SU-DHL-6 (cell line): ENCODE measurements at regions not wholly inside any gene's neighbourhood (a gene's known extent, or its start where the extent isn't known, plus 50 kb on each side); places are given as distances from the start of the nearest gene placed in this dataset.

Experiments used
- H2AFZ ChIP-seq: fragments of 200-600 bp; sonication (generic); 2 replicates; pipeline ENCODE4 v1.6.1; 2014; ENCODE audit warnings: low read depth, mild to moderate bottlenecking, moderate library complexity, mixed read lengths, antibody characterized with exemption, low read length; ENCODE audit not compliant: severe bottlenecking
- H3F3A ChIP-seq: fragments of 200-600 bp; shearing (Covaris generic); 2 replicates; pipeline ENCODE4 v1.6.0; 2016; ENCODE audit warnings: antibody characterized with exemption, mild to moderate bottlenecking; ENCODE audit not compliant: insufficient read depth
- H3K27ac ChIP-seq: fragments of 200-600 bp; sonication (generic); 2 replicates; pipeline ENCODE4 v1.5.1; 2016; ENCODE audit warnings: low read depth, mild to moderate bottlenecking, low read length, moderate library complexity, mixed read lengths
- H3K27me3 ChIP-seq: fragments of 200-600 bp; sonication (generic), shearing (Covaris generic); 2 replicates; pipeline ENCODE4 v1.6.0; 2014; ENCODE audit warnings: mild to moderate bottlenecking, low read length
- H3K36me3 ChIP-seq: fragments of 200-600 bp; sonication (generic); 2 replicates; pipeline ENCODE4 v1.6.1; 2014; ENCODE audit warnings: mild to moderate bottlenecking, low read length, mixed read lengths
- H3K4me2 ChIP-seq: fragments of 300-600, 200-600 bp; shearing (Covaris generic), sonication (generic); 2 replicates; pipeline ENCODE4 v1.6.0; 2014; ENCODE audit warnings: low read length, low read depth, mild to moderate bottlenecking; ENCODE audit not compliant: poor library complexity, severe bottlenecking
- H3K4me3 ChIP-seq: fragments of 200-600 bp; sonication (generic); 2 replicates; pipeline ENCODE4 v1.5.1; 2014; ENCODE audit warnings: antibody characterized with exemption, low read length, mild to moderate bottlenecking, mixed read lengths; ENCODE audit not compliant: insufficient read depth, poor library complexity, severe bottlenecking
- H3K79me2 ChIP-seq: fragments of 200-600 bp; sonication (generic); 2 replicates; pipeline ENCODE4 v1.6.1; 2014; ENCODE audit warnings: mild to moderate bottlenecking, low read length, moderate library complexity; ENCODE audit not compliant: insufficient read depth
- H3K9ac ChIP-seq: fragments of 200-600 bp; sonication (generic); 2 replicates; pipeline ENCODE4 v1.7.0; 2014; ENCODE audit warnings: mild to moderate bottlenecking, low read length
- H3K9me2 ChIP-seq: fragments of 200-600 bp; sonication (generic); replicated peaks from 2 replicates; pipeline ENCODE4 v1.6.1; 2014; ENCODE audit warnings: low read length; ENCODE audit not compliant: insufficient read depth
- H3K9me3 ChIP-seq: fragments of 200-600 bp; sonication (generic); 2 replicates; pipeline ENCODE4 v1.6.1; 2014; ENCODE audit warnings: low read length, mixed read lengths; ENCODE audit not compliant: insufficient read depth
- H4K20me1 ChIP-seq: fragments of 200-600 bp; sonication (generic); 2 replicates; pipeline ENCODE4 v1.6.1; 2014; ENCODE audit warnings: low read depth, mild to moderate bottlenecking, antibody characterized with exemption, low read length, moderate library complexity, mixed read lengths
- CTCF ChIP-seq: fragments of 200-600 bp; sonication (generic); IDR thresholded peaks from one replicate; pipeline ENCODE4 v1.5.1; 2017; ENCODE audit warnings: antibody characterized with exemption, mild to moderate bottlenecking, low read length, moderate library complexity; ENCODE audit not compliant: insufficient read depth, poor library complexity, severe bottlenecking
- EZH2phosphoT487 ChIP-seq: fragments of 200-600 bp; sonication (generic), shearing (Covaris generic); conservative IDR thresholded peaks from 2 replicates; pipeline ENCODE4 v1.6.1; 2018; ENCODE audit warnings: mild to moderate bottlenecking, antibody characterized with exemption, low read length, moderate library complexity, mixed read lengths

- Histone ChIP-seq H3K27me3 (no peaks in the 10 kb centered on the region), H3K79me2 (no peaks in the 10 kb centered on the region), H4K20me1 (no peaks in the 10 kb centered on the region), H3K9me3 (no peaks in the 10 kb centered on the region), H3K36me3 (no peaks in the 10 kb centered on the region), H2AFZ (no peak overlapping the region), H3K9me2 (no peaks in the 10 kb centered on the region), H3F3A (no peaks in the 10 kb centered on the region), H3K4me3 (no peak overlapping the region), H3K27ac (no peak overlapping the region), H3K9ac (no peak overlapping the region), H3K4me2 (no peak overlapping the region)
- TF ChIP-seq CTCF (no peak), EZH2phosphoT487 (no peak)
These were observed 99.3 kb upstream of the DNAJC10 start for GRCh38 chr2:182616471-182617393.

GRCh38 chr2:182618672-182619079, 97.4 kb upstream of the DNAJC10 start:
- H3K9me3 ChIP-seq = no peaks in the 10 kb centered on the region
- no peaks in the 10 kb centered on the region for H3K9me2 ChIP-seq
- H3F3A ChIP-seq = no peaks in the 10 kb centered on the region
- H3K36me3 ChIP-seq = no peaks in the 10 kb centered on the region
- H3K27ac ChIP-seq = no peak overlapping the region
- no peak overlapping the region for H3K4me2 ChIP-seq
- H4K20me1 ChIP-seq = no peaks in the 10 kb centered on the region
- no peaks in the 10 kb centered on the region for H3K27me3 ChIP-seq
- no peak for TF ChIP-seq CTCF
- no peaks in the 10 kb centered on the region for H3K79me2 ChIP-seq
- H3K9ac ChIP-seq = no peak overlapping the region
- H2AFZ ChIP-seq = no peak overlapping the region
- H3K4me3 ChIP-seq = no peak overlapping the region

- Histone ChIP-seq H3K9me3 (no peaks in the 10 kb centered on the region), H3K79me2 (no peaks in the 10 kb centered on the region), H3K9ac (no peak overlapping the region), H3K27ac (no peak overlapping the region), H3K36me3 (no peaks in the 10 kb centered on the region), H2AFZ (no peak overlapping the region), H3K4me2 (no peak overlapping the region), H3F3A (no peaks in the 10 kb centered on the region), H4K20me1 (no peaks in the 10 kb centered on the region), H3K27me3 (no peaks in the 10 kb centered on the region), H3K9me2 (no peaks in the 10 kb centered on the region), H3K4me3 (no peak overlapping the region)
- TF ChIP-seq CTCF (no peak), EZH2phosphoT487 (no peak)
These were observed 96.8 kb upstream of the DNAJC10 start for GRCh38 chr2:182619276-182619675.
